ENCODE measurements at regions not wholly inside any gene's neighbourhood (a gene's known extent, or its start where the extent isn't known, plus 50 kb on each side); places are given as distances from the start of the nearest gene placed in this dataset.

GRCh38 chr2:200138391-200139124, 167.9 kb upstream of the SPATS2L start:
- DNase-seq: no peak

DNA sequence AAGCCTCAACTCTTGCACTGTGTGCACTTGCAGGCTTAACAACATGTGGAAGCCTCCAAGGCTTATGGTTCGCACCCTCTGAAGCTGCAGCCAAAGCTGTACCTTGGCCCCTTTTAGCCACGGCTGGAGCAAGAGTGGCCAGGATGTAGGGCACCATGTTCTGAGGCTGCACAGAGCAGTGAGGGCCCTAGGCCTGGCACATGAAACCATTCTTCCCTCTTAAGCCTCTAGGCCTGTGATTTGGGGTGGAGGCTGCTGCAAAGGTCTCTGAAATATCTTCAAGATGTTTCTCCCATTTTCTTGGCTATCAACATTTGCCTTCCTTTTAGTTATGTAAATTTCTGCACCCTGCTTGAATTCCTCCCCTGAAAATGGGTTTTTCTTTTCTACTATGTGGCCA, 161.9 kb upstream of the SPATS2L start:
- no peak for DNase-seq

DNA sequence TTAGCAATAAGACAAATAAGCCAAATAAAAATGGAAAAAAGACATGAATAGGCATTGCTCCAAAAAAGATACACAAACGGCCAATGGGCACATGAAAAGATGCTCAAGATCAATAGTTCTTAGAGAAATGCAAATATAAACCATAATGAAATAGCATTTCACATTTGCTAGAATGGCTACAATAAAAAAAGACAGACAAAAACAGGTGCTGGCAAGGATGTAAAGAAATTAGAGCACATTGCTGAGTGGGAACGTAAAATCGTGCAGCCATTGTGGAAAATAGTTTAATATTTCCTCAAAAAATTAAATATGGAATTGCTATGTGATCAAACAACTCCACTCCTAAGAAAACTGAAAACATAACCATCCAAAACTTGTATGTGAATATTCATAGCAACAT, 160.0 kb upstream of the SPATS2L start:
- no peak for DNase-seq

- no peak for DNase-seq
Measured at GRCh38 chr2:200147371-200147770, 159.1 kb upstream of the SPATS2L start.

GRCh38 chr2:200148366-200148765, 158.1 kb upstream of the SPATS2L start:
- DNase-seq: peak; percentile 71

GRCh38 chr2:200150411-200151086, 155.9 kb upstream of the SPATS2L start:
- DNase-seq: no peak

DNA sequence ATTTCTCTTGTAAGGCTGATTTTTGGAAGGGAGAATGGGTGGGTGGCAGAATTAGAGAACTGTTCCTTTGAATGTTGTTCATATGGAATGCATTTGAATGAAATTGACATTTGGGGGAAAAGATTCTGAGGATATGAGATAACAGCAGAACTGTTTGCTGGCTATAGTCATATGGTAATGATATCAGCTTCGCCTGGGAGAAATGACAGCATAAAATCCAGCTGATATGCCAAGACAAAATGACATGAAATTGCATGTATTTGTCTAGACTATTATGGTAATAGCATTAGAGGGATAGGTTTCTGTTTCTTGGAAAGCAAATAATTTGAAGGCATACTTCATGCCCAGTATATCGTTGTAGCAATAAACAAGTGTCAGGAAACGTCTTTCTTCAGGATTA, 150.8 kb upstream of the SPATS2L start:
- peak; percentile 69 for DNase-seq

GRCh38 chr2:200156166-200156835, 150.2 kb upstream of the SPATS2L start:
- peak; percentile 75 for DNase-seq

- DNase-seq: no peak
Measured at GRCh38 chr2:200158647-200159356, 147.7 kb upstream of the SPATS2L start.

GRCh38 chr2:200159357-200159707, 147.2 kb upstream of the SPATS2L start:
- no peak for DNase-seq

GRCh38 chr2:200159829-200160781, 146.4 kb upstream of the SPATS2L start:
- no peak for DNase-seq

- no peak for DNase-seq
Measured at GRCh38 chr2:200161458-200161857, 145.0 kb upstream of the SPATS2L start.

- no peak for DNase-seq
Measured at GRCh38 chr2:200165687-200166086, 140.8 kb upstream of the SPATS2L start.

DNA sequence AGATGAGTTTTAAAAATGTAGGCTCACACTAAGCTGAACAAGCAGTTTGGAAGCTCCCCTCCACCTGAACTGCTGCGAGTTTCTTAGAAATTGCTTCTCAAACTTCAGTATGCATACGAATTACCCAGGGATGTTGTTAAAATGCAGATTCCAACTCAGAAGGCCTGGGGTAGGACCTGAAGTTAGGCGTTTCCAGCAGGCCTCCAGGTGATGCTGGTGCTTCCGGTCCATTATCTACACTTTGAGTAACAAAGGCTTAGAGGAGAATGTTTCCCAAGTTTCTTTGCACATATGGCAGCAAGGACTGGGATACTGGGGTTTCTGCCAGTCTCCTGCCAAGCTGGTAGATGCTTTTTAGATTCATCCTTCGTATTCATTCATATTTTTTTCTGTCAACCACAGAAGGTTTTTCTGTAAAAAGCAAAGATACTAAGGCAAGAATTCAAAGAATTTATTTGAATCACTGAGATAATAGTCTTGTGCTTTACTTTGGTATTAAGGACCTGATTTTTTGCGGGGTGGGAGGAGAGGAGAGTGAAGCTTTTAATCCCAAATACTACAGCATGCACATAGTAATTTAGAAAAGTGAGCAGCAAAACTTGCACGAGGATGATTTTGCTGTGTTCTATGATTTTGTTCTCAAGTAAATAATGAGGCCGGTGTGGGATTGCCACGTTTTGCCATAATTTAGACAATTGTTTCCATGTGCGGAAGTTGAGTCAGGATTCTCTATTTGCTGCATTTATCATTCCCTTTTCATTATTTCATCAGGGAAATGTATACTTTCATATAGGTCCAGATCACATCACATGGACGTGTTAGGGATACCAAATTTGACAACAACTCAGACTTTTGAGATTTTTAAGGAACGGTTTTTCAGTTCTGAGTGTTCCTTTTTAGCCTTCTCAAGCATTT, 137.6 kb upstream of the SPATS2L start:
- peak; percentile 20 for DNase-seq

DNA sequence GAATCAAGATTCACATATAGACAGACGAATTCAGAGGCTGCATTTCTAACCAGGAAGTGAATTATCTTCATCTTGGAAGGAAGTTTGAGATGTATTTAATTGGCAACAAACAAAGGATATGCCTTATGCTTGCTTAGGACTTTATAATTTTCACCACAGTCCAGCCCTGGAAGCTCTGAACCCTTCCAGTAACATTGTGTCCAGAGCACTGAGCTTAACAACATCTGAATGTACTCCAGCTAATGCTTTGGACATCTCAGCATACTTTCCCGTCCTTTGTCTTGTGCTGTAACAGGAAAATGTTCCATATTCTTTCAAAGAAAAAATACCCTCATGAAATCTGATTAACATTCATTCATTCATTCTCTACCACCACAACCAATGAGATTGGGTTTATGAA, 136.3 kb upstream of the SPATS2L start:
- no peak for DNase-seq

GRCh38 chr2:200171731-200172482, 134.6 kb upstream of the SPATS2L start:
- DNase-seq: no peak

DNA sequence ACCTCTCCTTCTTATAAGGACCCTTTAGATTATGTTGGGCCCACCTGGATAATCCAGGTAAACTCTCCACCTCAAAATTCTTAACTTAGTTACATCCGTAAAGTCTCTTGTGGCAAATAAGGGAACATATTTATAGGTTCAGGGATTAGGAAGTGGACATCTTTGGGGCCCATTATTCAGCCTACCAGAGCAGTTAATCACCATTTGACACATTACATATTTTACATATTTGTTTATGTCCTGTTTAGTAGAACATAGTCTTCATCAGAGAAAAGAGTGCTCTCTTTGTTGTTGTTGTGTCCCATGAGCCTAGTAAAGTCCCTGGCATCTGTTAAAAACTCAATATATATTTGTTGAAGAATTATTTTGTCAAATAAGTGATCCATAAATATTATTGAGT, 134.0 kb upstream of the SPATS2L start:
- DNase-seq: no peak

DNA sequence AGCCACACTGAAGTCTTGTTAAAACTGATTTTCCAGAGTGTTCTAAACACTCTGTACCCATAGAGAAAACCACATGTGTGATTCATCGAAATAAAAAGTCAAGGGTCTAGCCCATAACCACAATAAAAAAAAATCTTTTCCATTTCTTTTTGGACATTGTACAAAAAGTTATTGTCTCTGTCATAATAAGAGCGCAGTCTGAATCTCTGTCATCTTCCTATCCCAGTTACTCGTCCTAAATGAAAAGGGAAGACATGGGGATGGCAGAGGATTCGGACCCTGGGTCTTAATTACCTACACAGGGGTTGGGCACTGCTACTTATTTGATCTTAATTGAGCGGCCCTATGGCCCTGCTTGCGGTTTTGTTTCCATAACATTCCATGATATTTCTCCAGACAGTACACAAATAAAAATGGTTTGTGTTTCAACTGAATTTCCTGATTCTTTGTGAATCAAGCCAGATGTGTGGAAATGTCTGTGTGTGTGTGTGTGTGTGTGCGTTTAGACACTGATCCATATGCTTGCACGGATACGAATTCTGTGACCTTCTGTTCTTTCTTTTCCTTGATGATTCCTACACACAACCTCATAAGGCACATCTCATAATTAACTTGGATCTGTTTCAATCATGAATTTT, 133.4 kb upstream of the SPATS2L start:
- DNase-seq: peak; percentile 82

DNA sequence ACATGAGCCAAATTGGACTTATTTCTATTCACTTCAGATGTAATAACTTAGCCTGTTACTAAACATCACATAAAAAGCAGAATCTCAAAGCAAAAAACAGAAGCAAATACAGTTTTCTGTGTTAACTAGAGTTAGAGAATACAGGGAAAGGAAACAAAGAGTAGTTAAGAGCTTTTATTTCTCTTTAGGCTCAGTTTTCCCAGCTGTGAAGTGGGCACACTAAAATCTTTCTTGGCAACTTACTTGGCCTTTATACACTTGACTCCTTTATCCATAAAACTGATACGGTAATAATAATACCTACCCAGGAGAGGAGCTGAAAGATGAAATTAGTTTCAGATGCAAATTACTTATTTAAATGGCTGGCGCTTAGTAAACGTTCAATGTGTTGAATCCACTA, 132.8 kb upstream of the SPATS2L start:
- DNase-seq: no peak

All from skin of body (tissue), 1 donor.